HG03457 (cell line): ENCODE measurements at regions not wholly inside any gene's neighbourhood (a gene's known extent, or its start where the extent isn't known, plus 50 kb on each side); places are given as distances from the start of the nearest gene placed in this dataset.
"Not testable (repeated sequence)": the region's sequence is repeated elsewhere in the genome, so short reads cannot be mapped to it uniquely, and the experiment has no call there.

ENCODE experiments used
- ATAC-seq: cut with Tn5 transposase; IDR thresholded peaks from one replicate; pipeline ENCODE4 v1.9.1; 2021; ENCODE audit warnings: moderate number of reproducible peaks; ENCODE audit not compliant: unreplicated experiment

DNA sequence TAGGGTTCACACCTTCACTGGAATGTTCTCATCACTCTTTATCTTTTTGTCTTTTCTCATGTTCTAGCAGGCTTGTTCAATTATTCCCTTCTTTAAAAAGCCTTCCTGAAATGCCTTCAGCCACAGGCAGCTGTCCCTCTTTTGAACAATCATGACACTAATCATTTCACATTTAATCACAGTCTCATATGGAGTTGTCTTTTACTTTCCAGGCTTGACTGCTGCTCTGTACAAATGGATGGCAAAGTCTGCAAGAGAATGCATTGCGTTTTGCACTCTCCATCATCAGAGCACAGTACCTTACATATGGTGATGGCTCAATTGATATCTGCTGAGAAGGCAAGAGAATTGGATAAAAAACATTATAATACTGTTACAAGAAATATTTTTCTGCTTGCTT lies 529.8 kb downstream of the DIPK2A start:
- no peak for ATAC-seq

- ATAC-seq: no peak
These were observed 530.8 kb downstream of the DIPK2A start for GRCh38 chr3:144502402-144502801.

- ATAC-seq: not testable (repeated sequence)
These were observed 534.8 kb downstream of the DIPK2A start for GRCh38 chr3:144506375-144506774.

DNA sequence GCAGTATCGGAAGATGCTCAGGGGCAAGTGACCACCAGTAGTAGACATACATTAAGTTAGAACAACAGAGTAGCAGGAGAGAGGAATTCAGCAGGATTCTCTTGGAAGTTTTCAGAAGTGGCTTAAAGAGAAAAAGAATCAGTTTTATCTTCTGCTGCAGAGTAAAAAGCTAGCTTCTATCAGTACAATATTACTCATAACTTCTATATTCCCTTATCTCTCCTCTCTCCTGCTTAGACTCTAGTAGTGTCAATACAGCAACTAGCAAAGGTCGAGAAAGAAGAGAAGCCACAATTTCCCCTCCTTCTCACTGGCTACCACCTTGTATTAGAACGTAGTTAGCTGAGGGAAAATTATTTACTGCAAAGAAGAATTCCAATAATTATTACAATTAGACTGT lies 539.7 kb downstream of the DIPK2A start:
- no peak for ATAC-seq

- no peak for ATAC-seq
These were observed 544.4 kb downstream of the DIPK2A start for GRCh38 chr3:144516026-144516425.

- no peak for ATAC-seq
These were observed 545.0 kb downstream of the DIPK2A start for GRCh38 chr3:144516589-144516988.

DNA sequence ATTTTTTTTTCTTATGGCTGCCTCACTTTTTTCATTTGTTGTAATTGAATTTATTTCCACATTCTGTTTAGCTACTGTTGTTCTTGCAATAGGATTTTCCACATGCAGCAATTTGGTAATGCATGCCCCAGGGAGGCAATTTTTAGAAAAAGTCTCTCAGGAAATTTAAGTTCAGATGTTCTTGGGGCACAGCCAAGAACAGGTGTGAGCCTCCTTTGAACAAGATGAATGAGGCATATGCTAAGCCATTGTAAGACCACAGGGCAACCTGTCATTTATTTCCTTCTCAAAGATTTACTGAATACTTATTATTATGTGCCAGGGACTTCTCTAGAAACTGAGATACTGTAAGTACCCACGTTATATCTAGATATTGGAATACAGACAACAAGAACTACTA lies 549.5 kb downstream of the DIPK2A start:
- no peak for ATAC-seq

- ATAC-seq: no peak
These were observed 550.8 kb downstream of the DIPK2A start for GRCh38 chr3:144522456-144522855.

- no peak for ATAC-seq
These were observed 551.8 kb downstream of the DIPK2A start for GRCh38 chr3:144523396-144523795.

DNA sequence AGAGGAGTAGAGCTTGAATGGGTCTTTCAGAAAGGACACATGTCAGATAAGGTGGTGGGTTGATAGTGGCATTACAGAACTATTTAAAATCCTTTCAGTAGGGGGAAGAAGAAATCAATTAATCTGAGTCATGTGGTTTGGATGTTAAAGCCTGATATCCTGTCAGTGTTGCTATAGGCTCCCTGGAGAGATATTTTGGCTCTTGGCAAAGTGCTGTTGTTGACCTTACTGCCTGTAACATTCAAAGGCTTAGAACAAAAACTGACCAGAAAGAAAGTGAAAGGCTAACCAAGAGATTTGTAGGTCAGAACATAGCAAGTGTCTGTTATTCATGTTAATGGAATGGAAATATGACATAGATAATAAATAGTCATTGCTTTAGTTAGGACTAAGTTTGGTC lies 552.9 kb downstream of the DIPK2A start:
- no peak for ATAC-seq

DNA sequence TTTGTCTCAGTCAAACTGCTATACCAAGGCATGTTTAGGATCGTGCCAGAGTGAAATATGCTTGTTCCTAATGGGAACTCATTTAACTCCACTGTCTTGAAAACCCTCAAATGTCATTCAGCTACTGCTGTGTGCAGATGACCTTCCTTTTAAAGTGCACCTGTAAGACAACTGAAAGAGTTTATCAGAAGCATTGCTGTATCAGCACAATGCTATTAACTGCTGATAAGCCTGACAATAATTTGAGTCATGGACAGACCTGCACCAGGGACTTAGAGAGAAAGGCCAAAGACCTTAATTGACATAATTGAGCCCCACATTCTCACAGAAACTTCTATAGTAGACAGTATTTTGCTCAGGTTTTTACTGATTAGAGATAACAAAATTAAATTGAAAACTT lies 557.9 kb downstream of the DIPK2A start:
- no peak for ATAC-seq

DNA sequence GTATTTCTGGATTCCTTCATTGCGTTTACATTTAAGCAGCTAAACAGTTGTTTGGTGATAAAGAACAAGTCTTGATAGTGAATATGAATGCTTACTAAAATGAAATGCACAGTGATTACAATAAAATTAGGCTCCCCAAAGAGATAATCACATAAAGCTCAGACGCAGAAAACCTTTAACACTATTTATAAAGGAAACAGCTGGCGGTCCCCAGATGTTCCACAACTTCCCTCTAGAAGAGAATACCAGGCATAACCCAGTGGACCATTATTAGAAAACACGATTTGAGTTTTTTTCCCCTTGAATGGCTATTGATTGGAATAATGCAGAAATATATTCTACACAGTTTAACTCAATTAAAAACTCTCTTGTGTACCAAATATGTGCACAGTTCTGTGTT lies 573.2 kb downstream of the DIPK2A start:
- ATAC-seq: no peak

DNA sequence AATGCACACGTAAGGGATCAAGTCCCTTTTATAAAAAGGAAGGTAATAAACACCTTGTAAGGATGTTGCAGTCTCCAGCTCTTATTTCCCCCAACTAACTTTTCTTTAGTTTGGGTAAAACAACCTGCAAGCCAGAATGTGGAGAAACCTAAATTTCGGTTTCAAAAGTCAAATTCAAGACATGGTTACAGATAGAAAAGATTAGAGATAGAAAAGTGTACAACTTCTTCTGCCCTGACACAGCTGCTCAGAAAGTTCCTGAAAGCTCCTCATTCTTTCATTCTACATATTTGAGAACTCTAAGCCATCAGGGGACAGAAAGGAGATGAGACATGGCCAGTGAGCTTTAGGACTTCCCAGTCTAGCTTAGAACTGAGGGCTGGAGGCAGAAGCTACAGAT lies 574.9 kb downstream of the DIPK2A start:
- no peak for ATAC-seq

DNA sequence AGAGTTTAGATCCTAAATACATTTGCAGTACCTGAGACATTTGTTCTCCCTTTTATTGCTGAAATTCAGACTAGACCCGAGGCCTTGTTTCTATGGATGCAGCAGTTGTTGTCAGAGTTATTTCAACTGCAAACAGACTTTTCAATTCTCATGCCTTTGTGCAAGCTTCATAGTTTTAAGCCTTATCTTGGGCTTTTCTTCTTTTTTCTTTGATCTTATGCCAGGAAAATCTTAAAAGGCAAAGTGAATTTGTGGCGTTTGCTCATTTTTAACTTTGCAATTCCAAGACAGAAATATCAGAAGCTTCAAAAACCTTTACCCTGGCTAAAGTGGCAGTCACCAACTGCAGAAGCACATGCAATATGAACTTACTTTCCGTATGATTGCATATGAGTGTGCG lies 576.7 kb downstream of the DIPK2A start:
- ATAC-seq: no peak

GRCh38 chr3:144549166-144549565 lies 577.5 kb downstream of the DIPK2A start:
- no peak for ATAC-seq

DNA sequence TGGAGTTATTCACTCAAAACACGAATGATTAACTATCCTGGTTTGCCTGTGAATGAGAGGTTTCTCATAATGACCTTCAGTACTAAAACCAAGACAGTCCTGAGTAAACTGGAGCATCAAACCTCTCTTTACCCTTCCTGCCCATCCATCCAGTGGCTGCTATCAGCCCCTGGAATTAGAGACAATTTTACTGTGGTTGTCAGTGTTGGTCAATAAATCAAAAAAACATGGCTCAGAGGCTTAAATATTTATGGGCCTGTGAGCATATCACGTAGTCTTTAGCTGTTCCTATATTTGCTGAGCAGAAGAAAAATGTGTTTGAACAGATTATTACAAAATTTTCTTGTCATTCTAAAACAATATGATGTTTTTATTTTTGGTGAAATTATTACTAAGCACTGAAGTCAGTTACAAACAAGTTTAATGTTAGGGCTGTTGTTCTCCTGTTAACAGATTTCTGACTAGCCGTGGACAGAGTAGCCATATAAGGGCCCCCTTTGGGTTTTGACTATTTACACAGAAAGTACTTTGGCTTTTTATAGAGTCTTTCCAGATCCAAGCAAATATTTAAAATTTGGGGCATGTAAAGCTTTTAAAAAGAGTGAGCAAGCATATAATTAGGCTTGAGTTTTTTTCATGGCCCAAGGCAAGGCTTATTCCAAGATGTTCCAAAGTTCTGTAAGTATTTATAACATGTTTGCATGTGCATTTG lies 580.9 kb downstream of the DIPK2A start:
- no peak for ATAC-seq

- no peak for ATAC-seq
These were observed 581.7 kb downstream of the DIPK2A start for GRCh38 chr3:144553301-144553700.

- no peak for ATAC-seq
These were observed 583.3 kb downstream of the DIPK2A start for GRCh38 chr3:144554889-144555288.

DNA sequence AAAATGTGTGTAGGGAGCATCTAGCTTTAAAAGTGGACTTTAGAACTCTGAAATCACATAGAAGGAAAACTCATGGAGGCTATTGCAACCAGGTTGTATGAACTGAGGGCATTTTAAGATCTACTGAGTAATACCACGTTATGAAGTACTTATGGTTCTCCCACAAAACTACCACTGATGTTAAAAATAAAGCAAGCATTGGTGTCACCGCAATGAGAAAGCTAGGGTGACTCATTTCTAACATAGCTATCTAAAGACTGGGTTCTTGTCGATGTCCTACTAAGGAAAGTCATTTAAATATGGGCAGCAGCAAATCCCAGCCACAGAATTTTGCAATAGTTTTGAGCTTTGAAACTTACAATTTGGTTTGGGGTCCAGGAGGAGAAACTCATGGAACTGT lies 584.8 kb downstream of the DIPK2A start:
- peak; percentile 76 for ATAC-seq

DNA sequence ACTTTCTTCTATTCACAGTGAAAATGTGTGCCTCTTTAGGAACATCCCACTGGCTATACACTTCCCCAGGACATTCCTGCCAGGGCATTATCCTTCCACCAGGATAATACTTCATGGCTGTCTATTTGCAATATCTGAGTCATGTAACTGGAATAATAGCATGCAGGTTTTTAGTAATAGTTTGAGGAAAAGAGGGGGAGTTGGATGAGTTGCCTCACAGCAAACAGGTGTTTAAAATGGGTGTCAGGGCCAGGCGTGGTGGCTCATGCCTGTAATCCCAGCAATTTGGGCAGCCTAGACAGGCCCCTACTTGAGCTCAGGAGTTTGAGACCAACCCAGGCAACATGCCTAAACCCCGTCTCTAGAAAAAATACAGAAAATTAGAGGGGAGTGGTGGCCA lies 585.9 kb downstream of the DIPK2A start:
- ATAC-seq: no peak

DNA sequence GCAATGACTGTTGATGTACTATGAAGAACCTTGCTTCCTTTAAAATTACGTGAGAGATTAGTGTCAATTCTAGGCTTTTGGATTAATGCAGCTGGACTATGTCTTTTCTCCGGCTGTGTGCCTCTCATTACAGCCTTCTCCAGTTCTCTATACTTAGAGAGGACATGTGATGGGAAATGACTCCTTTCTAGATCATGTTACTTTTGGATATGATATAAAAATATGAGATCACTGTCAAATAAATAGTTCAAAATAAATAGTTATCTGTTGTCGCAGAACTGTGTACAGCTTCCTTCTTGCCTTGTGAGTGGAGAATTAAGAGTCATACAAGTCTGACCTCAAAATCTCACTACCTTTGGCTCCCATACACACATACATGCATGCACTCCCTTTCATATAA lies 592.4 kb downstream of the DIPK2A start:
- no peak for ATAC-seq

DNA sequence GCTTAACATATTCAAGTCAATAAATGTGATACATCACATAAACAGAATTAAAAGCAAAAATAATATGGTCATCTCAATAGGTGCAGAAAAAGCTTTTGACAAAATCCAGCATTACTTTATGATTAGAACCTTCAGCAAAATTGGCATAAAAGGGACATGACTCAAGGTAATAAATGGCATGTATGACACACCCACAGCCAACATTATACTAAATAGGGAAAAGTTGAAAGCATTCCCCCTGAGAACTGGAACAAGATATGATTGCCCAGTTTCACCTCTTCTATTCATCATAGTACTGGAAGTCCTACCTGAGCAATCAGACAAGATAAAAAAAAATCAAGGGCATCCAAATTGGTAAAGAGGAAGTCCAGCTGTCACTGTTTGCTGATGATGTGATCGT lies 594.7 kb downstream of the DIPK2A start:
- no peak for ATAC-seq

DNA sequence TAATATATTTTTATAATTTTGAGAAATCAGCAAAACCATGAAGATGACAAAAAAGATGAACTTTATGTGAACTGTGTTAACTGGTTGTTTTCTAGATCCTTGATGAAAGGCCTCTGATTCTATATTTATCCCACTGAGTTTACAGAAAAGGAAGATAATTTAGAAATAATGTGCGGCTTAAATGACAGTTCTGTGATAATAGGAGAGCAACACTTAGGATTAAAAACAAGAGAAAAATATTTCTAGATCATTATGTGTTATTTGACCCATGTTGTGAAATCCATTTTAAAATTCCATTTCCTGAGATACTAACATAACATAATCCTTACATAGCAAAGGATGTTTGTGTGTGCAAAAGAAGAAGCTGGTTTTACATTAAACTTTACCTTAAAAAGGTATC lies 598.0 kb downstream of the DIPK2A start:
- no peak for ATAC-seq
